PC-3 (cell line): ENCODE measurements at regions not wholly inside any gene's neighbourhood (a gene's known extent, or its start where the extent isn't known, plus 50 kb on each side); places are given as distances from the start of the nearest gene placed in this dataset.

Experiments
- ATAC-seq: fragments of 200-7000 bp; cut with Tn5 transposase; 2 replicates; pipeline ENCODE4 v1.9.1; 2020; ENCODE audit warnings: mild to moderate bottlenecking, moderate library complexity
- BruUV-seq: library from RNA; stranded (reverse); fragments of 400-500 nt; replicated peaks from 2 replicates; lab custom pipeline; 2021; lab: Mats Ljungman, UMichigan
- CTCF ChIA-PET: fragments of 300-600 bp; sonication (Branson Sonifier 250); formaldehyde crosslinking; loops from one replicate; lab custom pipeline; 2022; ENCODE audit warnings: antibody characterized with exemption; lab: Charles Lee
- POLR2A ChIA-PET: fragments of 300-600 bp; sonication (Branson Sonifier 250); formaldehyde crosslinking; loops from one replicate; lab custom pipeline; 2022; ENCODE audit warnings: antibody characterized with exemption; ENCODE audit not compliant: unreplicated experiment; lab: Charles Lee
- DNase-seq: peaks from one replicate; pipeline ENCODE4 v3.0.0-alpha.2; 2015
- H2AFZ ChIP-seq: fragments of 300-600 bp; sonication (generic); 2 replicates; pipeline ENCODE4 v1.6.0; 2016; ENCODE audit warnings: antibody characterized with exemption, low read length
- H3F3A ChIP-seq: fragments of 300-600 bp; sonication (generic); one replicate; pipeline ENCODE4 v1.6.0; 2017; ENCODE audit warnings: antibody characterized with exemption, low read length, control low read depth, mild to moderate bottlenecking; ENCODE audit not compliant: unreplicated experiment
- H3K27ac ChIP-seq: fragments of 300-600 bp; sonication (generic); 2 replicates; pipeline ENCODE4 v1.5.1; 2016; ENCODE audit warnings: mild to moderate bottlenecking, low read length
- H3K27me3 ChIP-seq: fragments of 300-600 bp; sonication (generic); 2 replicates; pipeline ENCODE4 v1.6.1; 2016; ENCODE audit warnings: low read length, mixed read lengths
- H3K36me3 ChIP-seq: fragments of 300-600 bp; sonication (generic); 2 replicates; pipeline ENCODE4 v1.6.1; 2016; ENCODE audit warnings: low read depth, mixed run types, low read length, mixed read lengths
- H3K4me1 ChIP-seq: fragments of 300-600 bp; sonication (generic); 2 replicates; pipeline ENCODE4 v1.5.1; 2016; ENCODE audit warnings: low read length; ENCODE audit not compliant: insufficient read depth
- H3K4me2 ChIP-seq: fragments of 300-600 bp; sonication (generic); 2 replicates; pipeline ENCODE4 v1.6.0; 2016; ENCODE audit warnings: low read length
- H3K4me3 ChIP-seq: fragments of 300-600 bp; sonication (generic); 2 replicates; pipeline ENCODE4 v1.5.1; 2016; ENCODE audit warnings: mild to moderate bottlenecking, low read length, mixed read lengths
- H3K79me2 ChIP-seq: fragments of 300-600 bp; sonication (generic); 2 replicates; pipeline ENCODE4 v1.6.1; 2017; ENCODE audit warnings: low read length, mixed read lengths
- H3K9ac ChIP-seq: fragments of 300-600 bp; sonication (generic); 2 replicates; pipeline ENCODE4 v1.6.0; 2016; ENCODE audit warnings: mild to moderate bottlenecking, low read length
- H3K9me2 ChIP-seq: fragments of 300-600 bp; sonication (generic); replicated peaks from 2 replicates; pipeline ENCODE4 v1.6.1; 2016; ENCODE audit warnings: mixed run types, low read length, mixed read lengths
- H3K9me3 ChIP-seq: fragments of 300-600 bp; sonication (generic); 2 replicates; pipeline ENCODE4 v1.6.1; 2016; ENCODE audit warnings: low read length, mixed read lengths
- H4K20me1 ChIP-seq: fragments of 300-600 bp; sonication (generic); 2 replicates; pipeline ENCODE4 v1.6.1; 2016; ENCODE audit warnings: low read length, mixed read lengths
- EZH2 ChIP-seq: fragments of 300-600 bp; sonication (generic); IDR thresholded peaks from one replicate; pipeline ENCODE4 v1.6.1; 2017; ENCODE audit warnings: antibody characterized with exemption, mild to moderate bottlenecking, low read length; ENCODE audit not compliant: unreplicated experiment
- EZH2phosphoT487 ChIP-seq: fragments of 300-600 bp; sonication (generic); IDR thresholded peaks from 2 replicates; pipeline ENCODE4 v1.6.1; 2018; ENCODE audit warnings: mild to moderate bottlenecking, antibody characterized with exemption, low read length, borderline replicate concordance
- intact Hi-C: fragments of 100-400 bp; cut with micrococcal nuclease; formaldehyde crosslinking; loops from 2 replicates; pipeline ENCODE4 v1.9.0; 2023
- TF ChIP-seq, protein P1 (sequence below): fragments of 300-600 bp; sonication (generic); conservative IDR thresholded peaks from 2 replicates; pipeline ENCODE4 v1.5.1; 2017; ENCODE audit warnings: antibody characterized with exemption, low read depth, mild to moderate bottlenecking, low read length

DNA sequence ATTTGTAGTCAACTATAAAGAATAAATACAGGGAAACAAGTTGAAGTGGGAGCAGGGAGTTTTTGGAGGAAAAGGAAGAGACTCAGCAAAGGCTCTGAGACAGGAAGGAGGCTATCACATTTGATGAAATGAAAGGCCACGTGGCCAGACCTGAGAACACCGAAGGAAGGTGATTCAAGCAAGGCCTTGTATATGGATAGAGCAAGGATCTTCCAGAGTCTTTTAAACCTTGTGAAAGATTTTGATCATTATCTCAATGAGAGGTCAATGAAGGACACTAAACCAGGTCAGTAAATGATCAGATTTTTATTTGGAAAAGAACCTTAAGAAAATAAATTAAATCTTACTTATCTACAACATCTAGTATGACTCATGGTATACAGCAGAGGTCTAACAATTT is 523.5 kb downstream of the SLC16A7 start:
- Histone ChIP-seq H3K4me3 (no peak overlapping the region), H3K4me1 (peaks cover 24% of the 10 kb centered on the region), H3K9ac (no peak overlapping the region), H3K9me2 (no peaks in the 10 kb centered on the region), H3K27ac (no peak overlapping the region), H3K9me3 (no peaks in the 10 kb centered on the region), H2AFZ (peak overlapping the region; percentile 39; the same call in 1 of the 2 replicates), H3F3A (no peaks in the 10 kb centered on the region), H3K36me3 (no peaks in the 10 kb centered on the region), H3K79me2 (no peaks in the 10 kb centered on the region), H3K4me2 (no peak overlapping the region), H4K20me1 (no peaks in the 10 kb centered on the region), H3K27me3 (no peaks in the 10 kb centered on the region)
- CTCF ChIA-PET = no interaction called here
- POLR2A ChIA-PET = no interaction called here
- no TSS peak for BruUV-seq
- ATAC-seq (peak; percentile 49; the same call in 1 of the 2 replicates), DNase-seq (peak; percentile 21)
- TF ChIP-seq, protein P1, sequence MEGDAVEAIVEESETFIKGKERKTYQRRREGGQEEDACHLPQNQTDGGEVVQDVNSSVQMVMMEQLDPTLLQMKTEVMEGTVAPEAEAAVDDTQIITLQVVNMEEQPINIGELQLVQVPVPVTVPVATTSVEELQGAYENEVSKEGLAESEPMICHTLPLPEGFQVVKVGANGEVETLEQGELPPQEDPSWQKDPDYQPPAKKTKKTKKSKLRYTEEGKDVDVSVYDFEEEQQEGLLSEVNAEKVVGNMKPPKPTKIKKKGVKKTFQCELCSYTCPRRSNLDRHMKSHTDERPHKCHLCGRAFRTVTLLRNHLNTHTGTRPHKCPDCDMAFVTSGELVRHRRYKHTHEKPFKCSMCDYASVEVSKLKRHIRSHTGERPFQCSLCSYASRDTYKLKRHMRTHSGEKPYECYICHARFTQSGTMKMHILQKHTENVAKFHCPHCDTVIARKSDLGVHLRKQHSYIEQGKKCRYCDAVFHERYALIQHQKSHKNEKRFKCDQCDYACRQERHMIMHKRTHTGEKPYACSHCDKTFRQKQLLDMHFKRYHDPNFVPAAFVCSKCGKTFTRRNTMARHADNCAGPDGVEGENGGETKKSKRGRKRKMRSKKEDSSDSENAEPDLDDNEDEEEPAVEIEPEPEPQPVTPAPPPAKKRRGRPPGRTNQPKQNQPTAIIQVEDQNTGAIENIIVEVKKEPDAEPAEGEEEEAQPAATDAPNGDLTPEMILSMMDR = no peak
- TF ChIP-seq EZH2phosphoT487 (no peak), EZH2 (no peak)
- intact Hi-C loops = no loop called here

DNA sequence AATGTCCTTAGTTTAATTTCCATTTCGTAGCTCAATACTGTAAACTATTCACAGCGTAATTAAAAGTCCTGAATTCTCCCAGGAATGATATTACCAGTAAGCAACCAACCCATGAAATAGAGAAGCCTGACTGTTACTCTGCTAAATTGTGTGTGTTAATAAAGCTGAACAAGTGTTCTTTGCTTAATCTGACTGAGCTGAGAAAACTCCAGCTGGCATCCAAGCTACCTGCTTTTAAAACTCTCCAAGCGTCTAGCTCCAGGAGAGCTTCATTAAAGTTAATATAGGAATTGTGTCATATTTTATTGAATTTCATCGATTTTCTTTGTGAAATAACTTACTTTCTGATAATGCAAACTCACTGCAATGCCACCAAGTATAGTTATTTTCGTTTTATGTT is 524.4 kb downstream of the SLC16A7 start:
- DNase-seq (no peak), ATAC-seq (no peak)
- ChIA-PET CTCF (no interaction called here), POLR2A (interaction anchor here (0.7 kb wide), 1 partner anchor 295 kb away, joined by 3 read pairs; no protein-coding TSS in a partner anchor)
- intact Hi-C loops = no loop called here
- Histone ChIP-seq H2AFZ (no peak overlapping the region), H4K20me1 (no peaks in the 10 kb centered on the region), H3K9me2 (no peaks in the 10 kb centered on the region), H3K9me3 (no peaks in the 10 kb centered on the region), H3K4me3 (no peak overlapping the region), H3K27me3 (no peaks in the 10 kb centered on the region), H3F3A (no peaks in the 10 kb centered on the region), H3K9ac (no peak overlapping the region), H3K27ac (no peak overlapping the region), H3K4me2 (no peak overlapping the region), H3K36me3 (no peaks in the 10 kb centered on the region), H3K4me1 (peaks cover 24% of the 10 kb centered on the region), H3K79me2 (no peaks in the 10 kb centered on the region)
- TF ChIP-seq, protein P1 = no peak
- BruUV-seq = no TSS peak

DNA sequence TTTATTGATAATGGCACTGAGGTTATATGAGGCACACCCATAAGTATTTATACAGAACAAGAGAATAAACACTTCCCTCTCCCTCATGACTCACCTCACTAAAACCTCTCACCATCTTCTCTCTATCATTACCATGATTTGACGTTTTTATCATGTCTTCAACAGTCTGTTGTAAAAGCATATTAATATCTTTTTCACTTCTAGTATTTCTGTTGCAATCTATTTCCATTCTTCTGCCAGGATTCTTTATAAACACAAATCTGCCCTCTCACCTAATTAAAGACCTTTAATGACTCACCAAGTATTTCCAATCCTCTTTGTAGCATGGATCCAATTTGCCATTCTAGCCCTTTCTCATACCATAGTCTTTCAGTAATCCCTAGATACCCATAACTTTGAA is 527.7 kb downstream of the SLC16A7 start:
- no peaks in the 10 kb centered on the region for H3K36me3 ChIP-seq
- no peaks in the 10 kb centered on the region for H3K79me2 ChIP-seq
- BruUV-seq = no TSS peak
- no peaks in the 10 kb centered on the region for H3K9me3 ChIP-seq
- ATAC-seq = peak; percentile 57
- peak; percentile 46 for DNase-seq
- H3K27me3 ChIP-seq = no peaks in the 10 kb centered on the region
- TF ChIP-seq EZH2 = no peak
- TF ChIP-seq, protein P1 = no peak
- TF ChIP-seq EZH2phosphoT487 = no peak
- H3F3A ChIP-seq = no peaks in the 10 kb centered on the region
- ChIA-PET CTCF (no interaction called here), POLR2A (no interaction called here)
- intact Hi-C loops = no loop called here
- H3K4me1 ChIP-seq = peaks cover 24% of the 10 kb centered on the region
- peak overlapping the region; percentile 2; the same call in 1 of the 2 replicates for H3K4me2 ChIP-seq
- H3K9me2 ChIP-seq = no peaks in the 10 kb centered on the region
- H2AFZ ChIP-seq = no peak overlapping the region
- no peak overlapping the region for H3K27ac ChIP-seq
- no peak overlapping the region for H3K4me3 ChIP-seq
- no peak overlapping the region for H3K9ac ChIP-seq
- H4K20me1 ChIP-seq = no peaks in the 10 kb centered on the region
